Nephron (organoid): ENCODE measurements at regions not wholly inside any gene's neighbourhood (a gene's known extent, or its start where the extent isn't known, plus 50 kb on each side); places are given as distances from the start of the nearest gene placed in this dataset.

Experiments used
- H3K27ac Mint-ChIP-seq, 3 experiments: 2 replicates each; pipeline ENCODE4 v1.8.0; 2020; ENCODE audit warnings: mixed read lengths in 3 of 3, mild to moderate bottlenecking in 2 of 3, moderate library complexity in 1 of 3
- H3K27me3 Mint-ChIP-seq: 2 replicates; pipeline ENCODE4 v1.8.0; 2021; ENCODE audit warnings: low read depth, mild to moderate bottlenecking, moderate library complexity, mixed read lengths
- H3K36me3 Mint-ChIP-seq: 2 replicates; pipeline ENCODE4 v1.8.0; 2020; ENCODE audit warnings: low read depth, mixed read lengths
- H3K4me1 Mint-ChIP-seq: 2 replicates; pipeline ENCODE4 v1.8.0; 2020; ENCODE audit warnings: mixed read lengths
- H3K4me3 Mint-ChIP-seq, 3 experiments: 2 replicates each; pipeline ENCODE4 v1.8.0; 2020; ENCODE audit warnings: mild to moderate bottlenecking in 3 of 3, mixed read lengths in 3 of 3, moderate library complexity in 2 of 3
- H3K9me3 Mint-ChIP-seq: 2 replicates; pipeline ENCODE4 v1.8.0; 2020; ENCODE audit warnings: mixed read lengths
- TF ChIP-seq, protein P1 (sequence below), 3 experiments: fragments of 200-600 bp; sonication (generic); IDR thresholded peaks; one replicate each; pipeline ENCODE4 v1.5.0; 2021; ENCODE audit warnings: antibody characterized with exemption in 3 of 3; ENCODE audit not compliant: unreplicated experiment in 3 of 3

DNA sequence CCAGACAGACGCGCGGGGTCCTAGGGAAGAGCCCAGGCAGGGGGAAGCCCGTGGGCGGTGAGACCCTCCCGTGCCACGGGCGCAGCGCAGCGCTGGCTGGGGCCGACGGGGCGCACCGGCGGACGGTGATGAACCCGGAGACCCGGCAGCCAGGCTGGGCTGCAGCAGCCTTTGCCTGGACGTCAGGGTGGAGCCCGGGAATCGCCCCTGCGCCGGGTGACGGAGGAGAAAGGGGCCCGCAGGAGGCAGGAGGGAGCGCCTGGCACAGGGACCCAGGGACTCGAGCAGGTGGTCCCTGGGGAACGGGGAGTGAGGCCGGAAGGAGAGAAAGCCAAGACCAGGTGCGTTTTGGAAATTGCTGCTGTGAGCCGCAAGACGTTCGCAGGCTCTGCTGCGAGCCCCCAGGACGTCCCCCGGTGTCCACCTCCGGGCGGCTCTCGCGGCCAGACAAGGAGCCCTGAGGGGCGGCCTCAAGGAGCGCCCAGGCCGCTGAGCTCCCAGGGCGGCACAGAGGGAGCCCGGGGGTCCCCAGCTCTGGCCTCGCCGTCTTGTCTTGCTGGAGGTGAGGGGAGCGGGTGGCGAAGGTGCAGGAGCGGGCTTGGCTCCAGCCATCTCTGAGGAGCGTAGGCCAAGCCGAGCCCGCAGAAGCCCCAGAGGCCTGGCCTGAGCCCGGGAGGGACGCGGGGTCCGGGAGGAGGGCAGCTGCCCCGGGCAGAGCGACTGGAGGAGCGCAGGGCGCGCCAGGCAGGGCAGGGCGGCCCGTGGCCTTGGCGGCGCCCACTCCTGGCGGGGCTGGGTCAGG is 191.2 kb upstream of the PDE10A start:
- Mint-ChIP-seq H3K4me3 (peak overlapping the region in 1 of 3 experiments; percentile 54), H3K9me3 (no peaks in the 10 kb centered on the region), H3K27ac (no peak overlapping the region), H3K4me1 (peaks cover 11% of the 10 kb centered on the region), H3K36me3 (no peaks in the 10 kb centered on the region), H3K27me3 (peaks cover 91% of the 10 kb centered on the region)
- TF ChIP-seq, protein P1, sequence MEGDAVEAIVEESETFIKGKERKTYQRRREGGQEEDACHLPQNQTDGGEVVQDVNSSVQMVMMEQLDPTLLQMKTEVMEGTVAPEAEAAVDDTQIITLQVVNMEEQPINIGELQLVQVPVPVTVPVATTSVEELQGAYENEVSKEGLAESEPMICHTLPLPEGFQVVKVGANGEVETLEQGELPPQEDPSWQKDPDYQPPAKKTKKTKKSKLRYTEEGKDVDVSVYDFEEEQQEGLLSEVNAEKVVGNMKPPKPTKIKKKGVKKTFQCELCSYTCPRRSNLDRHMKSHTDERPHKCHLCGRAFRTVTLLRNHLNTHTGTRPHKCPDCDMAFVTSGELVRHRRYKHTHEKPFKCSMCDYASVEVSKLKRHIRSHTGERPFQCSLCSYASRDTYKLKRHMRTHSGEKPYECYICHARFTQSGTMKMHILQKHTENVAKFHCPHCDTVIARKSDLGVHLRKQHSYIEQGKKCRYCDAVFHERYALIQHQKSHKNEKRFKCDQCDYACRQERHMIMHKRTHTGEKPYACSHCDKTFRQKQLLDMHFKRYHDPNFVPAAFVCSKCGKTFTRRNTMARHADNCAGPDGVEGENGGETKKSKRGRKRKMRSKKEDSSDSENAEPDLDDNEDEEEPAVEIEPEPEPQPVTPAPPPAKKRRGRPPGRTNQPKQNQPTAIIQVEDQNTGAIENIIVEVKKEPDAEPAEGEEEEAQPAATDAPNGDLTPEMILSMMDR (IDR thresholded peaks at IDR 0.05; ENCODE audit: unreplicated experiment in 3 of 3), result no peak

DNA sequence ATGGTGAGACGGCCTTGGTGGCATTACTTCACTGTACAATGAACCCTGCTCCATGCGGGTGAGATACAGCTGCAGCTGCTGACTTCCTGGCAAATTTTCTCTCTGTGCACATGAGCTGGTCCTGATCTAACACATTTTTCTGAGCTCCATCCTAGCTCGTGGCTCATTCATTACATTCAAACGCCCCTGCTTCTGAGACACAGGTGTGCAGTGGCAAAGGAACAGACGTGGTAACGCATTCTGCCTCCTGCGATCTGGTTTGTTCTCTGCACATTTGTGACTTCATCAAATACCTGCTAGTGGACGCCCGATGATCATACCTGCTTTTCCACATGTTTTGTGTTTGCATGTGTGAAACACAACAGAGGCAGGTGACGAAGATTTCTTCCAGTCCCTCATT is 189.6 kb upstream of the PDE10A start:
- TF ChIP-seq, protein P1 (IDR thresholded peaks at IDR 0.05; ENCODE audit: unreplicated experiment in 3 of 3), result no peak
- Mint-ChIP-seq H3K27ac (no peak overlapping the region), H3K4me1 (peaks cover 17% of the 10 kb centered on the region), H3K27me3 (peaks cover 95% of the 10 kb centered on the region), H3K4me3 (no peak overlapping the region), H3K9me3 (no peaks in the 10 kb centered on the region), H3K36me3 (no peaks in the 10 kb centered on the region)

DNA sequence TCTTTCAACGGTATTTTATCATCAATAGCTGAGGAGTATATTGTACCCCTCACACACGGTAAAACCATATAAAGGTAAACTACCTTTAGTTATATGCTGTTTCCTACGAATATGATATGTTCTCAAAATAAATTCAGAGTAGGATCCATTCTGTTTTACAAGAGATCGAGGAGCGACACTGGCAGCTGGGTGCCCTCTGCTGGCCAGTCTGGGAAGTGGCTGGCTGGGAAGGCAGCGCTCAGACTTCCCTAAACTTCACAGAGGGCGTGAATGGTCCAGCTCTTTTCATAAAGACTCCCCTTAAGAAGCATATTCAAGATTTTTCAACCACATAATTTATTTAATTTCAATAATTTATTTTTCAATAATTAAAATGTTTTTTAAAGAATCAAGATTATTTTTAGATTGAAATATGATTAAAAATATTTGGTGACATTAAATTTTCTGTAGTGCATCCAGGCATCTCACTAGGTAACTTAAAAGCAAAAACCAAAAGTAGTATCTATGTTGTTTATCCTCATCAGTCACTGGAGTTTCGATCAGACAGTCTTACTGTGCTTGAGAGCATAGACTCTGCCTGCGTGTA is 187.5 kb upstream of the PDE10A start:
- Mint-ChIP-seq H3K4me3 (peak overlapping the region; percentile 63 to 67 (median 64)), H3K27ac (no peak overlapping the region), H3K4me1 (peaks cover 39% of the 10 kb centered on the region), H3K27me3 (peaks cover 95% of the 10 kb centered on the region), H3K9me3 (no peaks in the 10 kb centered on the region), H3K36me3 (no peaks in the 10 kb centered on the region)
- TF ChIP-seq, protein P1 (IDR thresholded peaks at IDR 0.05; ENCODE audit: unreplicated experiment in 3 of 3), result peak; percentile 98 to 99 (median 99)

DNA sequence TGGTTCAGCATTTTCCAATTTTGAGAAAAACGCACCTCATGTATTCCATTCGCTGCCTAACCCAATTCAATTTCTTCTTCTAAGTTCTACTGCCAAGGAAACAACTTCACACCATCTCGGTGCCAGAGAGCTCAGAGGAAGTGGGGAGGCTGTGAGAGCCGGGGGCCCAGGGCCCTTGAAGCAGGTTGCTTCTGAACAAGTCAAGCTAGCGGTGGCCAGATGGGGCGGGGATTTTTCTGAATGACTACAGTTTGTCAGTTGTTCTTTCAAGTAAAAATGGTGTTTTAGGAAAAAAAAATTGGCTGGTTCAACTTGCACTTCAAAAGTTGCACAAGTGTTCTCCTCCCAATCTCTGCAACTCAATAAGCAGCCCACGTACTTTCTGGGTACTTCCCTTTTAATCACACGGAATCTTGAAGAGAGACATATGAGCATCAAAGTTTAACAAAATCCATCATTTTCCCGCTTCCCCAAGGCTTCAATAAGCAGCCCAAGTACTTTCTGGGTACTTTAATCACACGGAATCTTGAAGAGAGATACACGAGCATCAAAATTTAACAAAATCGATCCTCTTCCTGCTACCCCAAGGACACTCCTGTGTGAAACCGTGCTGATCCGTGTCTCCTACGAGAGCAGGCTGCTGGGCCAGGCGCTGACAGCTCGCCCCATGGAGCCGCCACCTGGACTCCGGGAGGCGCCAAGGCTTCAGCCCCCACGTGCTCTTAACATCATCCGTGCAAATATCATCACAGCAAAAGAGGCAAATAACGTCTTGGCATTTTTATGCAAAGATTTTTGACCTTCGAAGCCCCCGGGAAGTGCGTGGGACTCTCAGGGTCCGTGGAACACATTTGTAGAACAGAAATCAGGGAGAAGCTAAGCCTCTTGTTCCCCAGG is 186.7 kb upstream of the PDE10A start:
- TF ChIP-seq, protein P1 (IDR thresholded peaks at IDR 0.05; ENCODE audit: unreplicated experiment in 3 of 3), result no peak
- Mint-ChIP-seq H3K36me3 (no peaks in the 10 kb centered on the region), H3K4me1 (peaks cover 46% of the 10 kb centered on the region), H3K27me3 (peaks cover 94% of the 10 kb centered on the region), H3K27ac (no peak overlapping the region), H3K9me3 (no peaks in the 10 kb centered on the region), H3K4me3 (peak overlapping the region; percentile 63 to 67 (median 64))

DNA sequence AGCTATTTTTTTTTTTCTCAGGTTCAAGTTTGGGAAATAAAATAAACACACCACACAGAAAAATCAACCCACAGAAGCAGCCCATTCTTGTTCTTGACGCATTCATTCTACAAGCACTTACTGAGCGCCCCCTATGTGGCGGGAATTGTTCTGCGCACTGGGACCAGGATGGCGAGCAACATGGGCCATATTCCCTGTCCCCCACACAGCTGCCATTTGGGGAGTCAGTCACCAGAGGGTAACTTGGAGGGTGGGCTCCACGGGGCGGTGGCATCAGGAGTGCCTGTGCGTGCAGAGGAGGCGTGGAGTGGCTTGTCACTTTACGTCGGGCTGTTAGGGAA is 185.0 kb upstream of the PDE10A start:
- Mint-ChIP-seq H3K36me3 (no peaks in the 10 kb centered on the region), H3K4me3 (peak overlapping the region in 1 of 3 experiments; percentile 41), H3K4me1 (peaks cover 52% of the 10 kb centered on the region), H3K9me3 (no peaks in the 10 kb centered on the region), H3K27me3 (peaks cover 90% of the 10 kb centered on the region), H3K27ac (no peak overlapping the region)
- TF ChIP-seq, protein P1 (IDR thresholded peaks at IDR 0.05; ENCODE audit: unreplicated experiment in 3 of 3), result peak in 2 of 3 experiments; percentile 14 to 29
